ENCODE measurements at regions not wholly inside any gene's neighbourhood (a gene's known extent, or its start where the extent isn't known, plus 50 kb on each side); places are given as distances from the start of the nearest gene placed in this dataset.

- TF ChIP-seq CTCF (conservative IDR thresholded peaks at IDR 0.05; ENCODE audit: low read depth, low read length) (no peak), EZH2 (IDR thresholded peaks at IDR 0.05; ENCODE audit: low read length, unreplicated experiment) (no peak)
Measured at GRCh38 chr4:123104310-123105025, 182.1 kb upstream of the NUDT6 start.
